NCI-H526 treated with DMSO at 0.1 percent for 48 hours (cell line): ENCODE measurements at regions not wholly inside any gene's neighbourhood (a gene's known extent, or its start where the extent isn't known, plus 50 kb on each side); places are given as distances from the start of the nearest gene placed in this dataset.

Experiments
- DNase-seq: peaks from one replicate; lab custom pipeline; 2025; lab: John Stamatoyannopoulos, UW

- no peak for DNase-seq
Observed at GRCh38 chr6:91538622-91539021, 951.8 kb upstream of the MAP3K7 start.

- DNase-seq: no peak
Observed at GRCh38 chr6:91534614-91535013, 947.7 kb upstream of the MAP3K7 start.

DNA sequence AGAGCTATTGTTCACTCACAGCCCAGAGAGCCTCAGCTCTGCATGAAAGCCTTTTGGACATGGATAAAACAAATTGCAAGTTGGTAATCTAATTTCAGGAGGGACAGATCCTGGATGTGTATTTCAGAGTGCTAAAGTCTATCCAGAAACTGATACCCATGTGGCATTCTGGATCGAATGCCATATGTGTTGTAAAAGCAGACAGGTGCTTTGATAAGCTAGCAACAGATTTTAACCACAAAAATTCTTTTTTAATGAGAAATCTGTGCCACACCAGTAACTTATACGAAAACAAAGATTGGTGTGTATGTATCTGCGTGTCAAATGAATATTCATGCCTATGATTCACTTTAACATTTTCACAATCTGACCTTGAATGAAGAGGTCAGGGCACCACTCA is 936.6 kb upstream of the MAP3K7 start:
- DNase-seq: no peak

GRCh38 chr6:91521999-91522398 is 935.1 kb upstream of the MAP3K7 start:
- no peak for DNase-seq

GRCh38 chr6:91509711-91510110 is 922.8 kb upstream of the MAP3K7 start:
- DNase-seq: no peak

DNA sequence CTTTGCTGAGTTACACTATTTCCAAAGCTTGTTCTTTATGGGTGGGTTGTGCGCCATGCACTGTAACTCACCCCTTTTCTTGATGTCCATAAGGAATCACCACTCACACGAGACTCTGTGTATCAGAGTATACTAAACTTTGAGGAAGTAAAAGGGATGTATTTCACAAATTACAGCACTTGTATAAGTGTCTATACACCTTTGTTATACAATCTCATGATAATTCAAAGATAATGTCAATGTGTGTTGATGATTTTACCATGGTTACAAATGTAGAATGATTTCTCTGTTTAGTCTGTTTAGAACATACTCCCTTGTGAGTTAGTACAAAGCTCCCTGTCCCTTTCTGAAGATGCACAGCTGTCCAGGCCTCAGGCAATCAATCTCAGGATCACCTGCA is 922.2 kb upstream of the MAP3K7 start:
- no peak for DNase-seq

DNA sequence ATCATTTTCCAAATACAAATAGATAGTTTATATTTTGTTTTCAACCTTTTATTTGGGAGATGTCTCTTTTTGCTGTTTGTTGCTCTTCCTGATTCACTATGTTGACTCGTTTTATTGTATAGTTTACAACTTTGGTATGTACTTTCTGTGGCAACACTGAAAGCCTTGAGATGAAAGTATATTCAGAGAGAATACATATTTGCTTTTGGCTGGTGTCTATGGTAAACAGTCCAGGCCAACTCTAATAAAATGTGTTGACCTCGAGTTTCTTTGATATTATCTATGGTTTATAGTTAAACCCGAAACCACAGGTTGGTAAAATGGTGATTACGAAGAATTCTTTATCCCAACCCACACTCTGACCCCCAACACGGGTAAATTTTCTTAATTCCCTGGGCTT is 919.6 kb upstream of the MAP3K7 start:
- DNase-seq: no peak

- no peak for DNase-seq
Observed at GRCh38 chr6:91505199-91505598, 918.3 kb upstream of the MAP3K7 start.

- DNase-seq: no peak
Observed at GRCh38 chr6:91501930-91502329, 915.1 kb upstream of the MAP3K7 start.

GRCh38 chr6:91500689-91501303 is 913.9 kb upstream of the MAP3K7 start:
- no peak for DNase-seq

- no peak for DNase-seq
Observed at GRCh38 chr6:91498576-91498975, 911.7 kb upstream of the MAP3K7 start.

GRCh38 chr6:91497770-91498169 is 910.9 kb upstream of the MAP3K7 start:
- no peak for DNase-seq

DNA sequence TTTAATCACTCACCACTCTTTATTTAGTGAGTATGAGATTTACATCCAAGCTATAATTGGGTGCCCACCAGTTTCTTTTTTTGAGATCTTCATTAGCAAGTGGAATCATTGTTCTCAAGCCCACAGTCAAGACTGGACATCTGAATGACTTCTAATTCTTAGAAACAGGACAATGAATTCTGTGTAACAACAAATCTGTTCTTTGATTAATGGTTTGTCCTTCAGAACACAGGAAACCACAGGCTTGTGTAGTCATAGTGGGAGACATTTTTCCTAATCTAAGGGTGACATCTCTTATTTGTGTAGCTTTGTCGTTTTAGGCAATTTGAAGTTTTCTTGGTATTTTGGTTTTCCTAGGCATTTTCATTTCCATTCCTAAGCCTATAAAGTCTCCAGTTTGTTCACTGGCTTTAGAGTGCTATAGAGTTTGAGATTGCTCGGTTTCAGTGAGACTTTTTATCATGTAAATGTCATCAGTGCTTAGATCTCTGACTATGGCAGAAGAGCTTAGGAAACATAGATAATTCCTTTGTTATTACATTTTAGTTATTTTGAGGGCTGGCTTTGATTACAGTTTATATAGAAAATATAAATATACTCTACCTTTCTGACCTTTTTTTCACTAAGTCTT is 903.9 kb upstream of the MAP3K7 start:
- DNase-seq: no peak

DNA sequence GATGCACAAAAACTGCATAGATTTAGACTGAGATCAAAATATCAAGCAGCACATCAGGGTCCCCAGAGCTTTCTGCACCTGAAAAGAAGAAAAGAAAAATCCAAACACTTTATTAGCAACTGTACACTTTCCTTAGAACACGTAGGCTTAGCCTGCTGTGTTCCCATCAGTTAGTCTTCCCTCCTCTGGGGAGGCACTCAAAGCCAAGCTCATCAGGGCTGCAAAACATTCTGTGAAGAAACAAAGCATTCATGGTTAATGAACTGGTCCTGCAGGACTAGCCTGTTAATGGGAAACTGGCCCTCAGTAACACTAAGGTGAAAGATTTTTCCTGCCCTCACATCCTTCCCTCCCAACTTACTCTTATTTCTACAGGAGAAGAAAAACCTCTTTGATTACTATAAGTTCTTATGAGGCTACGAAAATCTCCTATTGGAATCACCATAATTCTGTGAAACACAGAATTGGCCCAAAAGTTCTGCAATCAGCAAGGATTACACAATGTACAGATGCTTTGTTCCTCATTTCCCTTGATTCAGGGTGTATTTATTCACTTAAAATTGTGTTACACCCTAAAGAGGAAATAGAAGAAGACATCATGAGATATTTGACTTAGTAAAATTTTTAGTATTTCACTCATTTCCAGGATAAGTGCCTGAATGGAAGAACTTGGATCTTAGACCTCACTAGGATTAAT is 901.0 kb upstream of the MAP3K7 start:
- DNase-seq: no peak

DNA sequence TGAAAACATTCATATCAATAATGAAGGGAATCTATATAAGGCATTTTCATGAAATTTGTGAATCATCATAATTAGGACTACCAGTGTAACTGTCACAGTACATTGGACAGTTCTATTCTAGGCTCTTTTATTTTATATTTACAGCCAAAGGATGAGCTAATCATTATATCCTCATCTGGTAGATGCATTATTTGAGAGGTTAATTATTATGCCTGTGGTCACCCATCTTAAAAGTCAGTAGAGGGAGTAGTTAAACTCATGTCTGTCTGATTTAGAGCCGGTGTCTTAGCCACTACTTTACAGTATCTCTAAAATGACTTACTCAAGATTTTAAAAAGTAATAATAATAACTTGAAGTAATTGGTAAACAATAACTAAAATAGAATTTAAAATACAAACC is 899.3 kb upstream of the MAP3K7 start:
- DNase-seq: no peak

GRCh38 chr6:91485047-91485446 is 898.2 kb upstream of the MAP3K7 start:
- no peak for DNase-seq

- peak; percentile 60 for DNase-seq
Observed at GRCh38 chr6:91483415-91484105, 896.7 kb upstream of the MAP3K7 start.

- no peak for DNase-seq
Observed at GRCh38 chr6:91482498-91482897, 895.6 kb upstream of the MAP3K7 start.

DNA sequence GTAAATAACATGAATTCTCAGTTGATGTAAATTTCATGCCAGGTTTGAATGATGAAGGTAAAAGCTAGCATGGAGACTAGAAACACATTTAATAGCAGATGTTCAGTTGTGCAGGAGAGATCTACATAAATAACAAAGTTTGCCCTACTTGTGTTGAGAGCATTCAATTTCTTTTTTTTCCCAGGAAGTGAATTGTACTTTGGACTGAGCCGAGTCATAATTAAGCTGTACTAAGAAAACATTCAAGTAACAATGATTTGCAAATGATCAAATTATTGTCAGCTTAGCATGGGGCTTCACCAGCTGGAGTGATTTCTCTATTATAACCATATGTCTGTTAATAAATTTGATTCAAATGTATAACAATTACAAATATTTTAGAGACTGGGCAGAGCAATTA is 893.5 kb upstream of the MAP3K7 start:
- peak; percentile 9 for DNase-seq

- no peak for DNase-seq
Observed at GRCh38 chr6:91477688-91478087, 890.8 kb upstream of the MAP3K7 start.

GRCh38 chr6:91476000-91476399 is 889.1 kb upstream of the MAP3K7 start:
- DNase-seq: no peak

GRCh38 chr6:91465393-91465792 is 878.5 kb upstream of the MAP3K7 start:
- DNase-seq: no peak

- no peak for DNase-seq
Observed at GRCh38 chr6:91464718-91465117, 877.8 kb upstream of the MAP3K7 start.
